ENCODE measurements at regions not wholly inside any gene's neighbourhood (a gene's known extent, or its start where the extent isn't known, plus 50 kb on each side); places are given as distances from the start of the nearest gene placed in this dataset.
"Not testable (repeated sequence)": the region's sequence is repeated elsewhere in the genome, so short reads cannot be mapped to it uniquely, and the experiment has no call there.

GRCh38 chr4:3942569-3942971, 176.4 kb downstream of the ADRA2C start:
- not testable (repeated sequence) for TF ChIP-seq CTCF (IDR thresholded peaks at IDR 0.05; ENCODE audit: insufficient read depth, low read depth, low read length); EZH2 (IDR thresholded peaks at IDR 0.05; ENCODE audit: insufficient read depth, low read length)
